Activated T-cell treated with anti-CD3 and anti-CD28 coated beads, Interleukin-2, amount 50 U/mL, for 24 hours (primary cell): ENCODE measurements at regions not wholly inside any gene's neighbourhood (a gene's known extent, or its start where the extent isn't known, plus 50 kb on each side); places are given as distances from the start of the nearest gene placed in this dataset.

ENCODE experiments used
- DNase-seq: peaks from one replicate; pipeline ENCODE4 v3.0.0-alpha.2; 2020
- H3K27ac Mint-ChIP-seq: 2 replicates; pipeline ENCODE4 v1.8.0; 2020; ENCODE audit warnings: mild to moderate bottlenecking, mixed read lengths
- H3K27me3 Mint-ChIP-seq: 2 replicates; pipeline ENCODE4 v1.8.0; 2020; ENCODE audit warnings: mixed read lengths
- H3K36me3 Mint-ChIP-seq: 2 replicates; pipeline ENCODE4 v1.8.0; 2020; ENCODE audit warnings: low read depth, mixed read lengths
- H3K4me1 Mint-ChIP-seq: 2 replicates; pipeline ENCODE4 v1.8.0; 2020; ENCODE audit warnings: low read depth, mixed read lengths
- H3K4me3 Mint-ChIP-seq: 2 replicates; pipeline ENCODE4 v1.8.0; 2020; ENCODE audit warnings: mild to moderate bottlenecking, moderate library complexity, mixed read lengths
- H3K9me3 Mint-ChIP-seq: 2 replicates; pipeline ENCODE4 v1.8.0; 2020; ENCODE audit warnings: mixed read lengths

DNA sequence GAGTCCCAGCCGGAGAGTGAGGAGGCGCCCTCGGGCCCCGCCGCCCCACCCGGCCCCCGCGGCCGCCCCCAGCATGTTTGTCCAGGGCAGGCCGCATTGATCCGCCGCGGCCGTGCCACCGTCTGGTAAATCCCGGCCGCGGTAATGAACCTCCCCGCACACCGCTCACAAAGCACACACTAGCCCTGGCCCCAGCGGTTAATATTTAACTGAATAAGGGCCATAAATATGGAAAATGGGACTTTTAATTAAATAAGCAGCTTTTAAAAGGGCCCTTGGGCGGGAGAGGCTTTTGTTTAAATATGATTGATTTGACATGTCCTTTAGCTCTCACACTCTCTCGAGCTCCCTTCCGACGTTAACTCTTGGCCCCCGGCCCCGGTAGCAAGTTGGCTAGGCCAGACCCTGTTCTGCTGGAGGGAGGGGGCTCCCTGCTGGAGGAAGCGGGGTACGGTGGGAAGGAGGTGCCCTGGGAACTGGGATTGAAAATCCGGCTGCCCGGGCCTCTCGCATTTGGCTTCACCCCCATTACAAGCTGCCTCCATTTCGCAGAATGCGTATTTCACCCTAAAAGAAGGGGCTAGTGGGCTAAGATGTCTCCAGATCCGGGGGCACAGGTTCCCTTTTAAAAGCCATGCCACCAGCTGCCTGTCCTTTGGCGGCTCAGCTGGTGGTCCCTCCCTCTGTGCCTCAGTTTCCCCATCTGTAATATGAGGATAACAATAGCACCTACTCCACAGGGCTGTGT lies 199.8 kb downstream of the RBM19 start:
- Mint-ChIP-seq H3K27me3 (peaks cover 33% of the 10 kb centered on the region), H3K27ac (no peak overlapping the region), H3K4me3 (no peak overlapping the region), H3K4me1 (no peaks in the 10 kb centered on the region), H3K9me3 (no peaks in the 10 kb centered on the region), H3K36me3 (no peaks in the 10 kb centered on the region)
- DNase-seq, result no peak

DNA sequence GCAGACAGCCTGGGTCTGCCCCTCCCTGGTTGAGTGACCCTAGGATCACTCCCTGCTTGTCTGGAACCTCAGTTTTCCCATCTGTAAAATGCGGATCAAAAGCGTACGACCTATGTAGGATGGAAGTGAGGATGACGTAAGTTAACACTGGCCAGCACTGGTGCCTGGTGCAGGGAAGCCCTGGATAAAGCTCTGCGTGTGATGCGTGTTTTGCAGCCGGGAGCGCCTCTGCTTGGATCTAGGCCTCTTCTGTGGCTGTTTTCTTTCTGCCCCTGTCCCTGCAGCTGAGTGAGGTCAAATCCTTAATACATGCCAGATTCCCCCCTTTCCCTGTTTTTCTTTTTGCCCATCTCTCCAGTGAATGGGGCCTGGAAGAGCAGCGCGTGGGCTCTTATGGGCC lies 201.5 kb downstream of the RBM19 start:
- no peak for DNase-seq
- Mint-ChIP-seq H3K9me3 (no peaks in the 10 kb centered on the region), H3K4me3 (no peak overlapping the region), H3K27me3 (peaks cover 36% of the 10 kb centered on the region), H3K4me1 (no peaks in the 10 kb centered on the region), H3K27ac (no peak overlapping the region), H3K36me3 (no peaks in the 10 kb centered on the region)

DNA sequence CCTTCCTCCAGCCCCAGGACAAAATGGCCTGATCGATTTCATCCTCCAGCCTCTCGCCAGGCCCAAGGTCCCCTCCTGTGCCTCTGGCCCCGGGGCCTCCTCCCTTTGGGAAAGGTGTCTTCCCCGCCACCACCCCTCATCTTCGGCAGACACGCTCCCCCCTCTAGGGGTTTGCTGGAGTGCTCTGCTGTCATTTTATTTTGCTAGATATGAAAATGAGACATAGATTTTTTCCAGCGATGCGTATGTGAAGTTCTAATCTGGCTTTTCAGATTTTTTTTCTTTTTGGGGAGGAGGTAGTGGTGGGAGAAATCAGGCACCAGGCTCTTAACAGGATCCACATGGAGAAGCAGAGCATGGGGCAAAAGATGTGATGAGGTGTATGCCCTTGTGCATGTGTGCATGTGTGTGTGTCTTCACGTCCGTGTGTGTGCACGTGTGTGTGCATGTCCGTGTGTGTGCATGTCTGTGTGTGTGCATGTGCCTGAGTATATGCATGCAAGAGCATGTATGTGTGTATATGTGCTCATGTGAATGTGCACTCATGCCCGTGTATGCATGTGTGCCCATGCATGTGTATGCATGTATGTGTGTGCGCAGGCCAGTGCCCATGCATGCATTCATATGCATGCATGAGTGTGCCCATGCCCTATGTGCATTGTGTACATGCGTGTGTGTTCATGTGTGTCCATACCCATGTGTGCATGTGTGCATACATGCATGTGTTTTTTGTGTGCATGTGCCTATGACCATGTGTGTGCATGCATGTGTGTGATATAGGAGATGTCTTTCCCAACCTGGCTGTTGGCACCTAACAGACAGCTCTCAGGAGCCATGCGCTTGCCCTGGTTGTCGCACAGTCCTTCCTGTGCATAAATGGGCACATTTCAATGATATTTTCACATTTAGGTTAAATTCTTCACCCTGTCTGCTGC lies 203.0 kb downstream of the RBM19 start:
- Mint-ChIP-seq H3K27me3 (peaks cover 36% of the 10 kb centered on the region), H3K27ac (no peak overlapping the region), H3K4me1 (no peaks in the 10 kb centered on the region), H3K9me3 (no peaks in the 10 kb centered on the region), H3K4me3 (no peak overlapping the region), H3K36me3 (no peaks in the 10 kb centered on the region)
- DNase-seq, result no peak

DNA sequence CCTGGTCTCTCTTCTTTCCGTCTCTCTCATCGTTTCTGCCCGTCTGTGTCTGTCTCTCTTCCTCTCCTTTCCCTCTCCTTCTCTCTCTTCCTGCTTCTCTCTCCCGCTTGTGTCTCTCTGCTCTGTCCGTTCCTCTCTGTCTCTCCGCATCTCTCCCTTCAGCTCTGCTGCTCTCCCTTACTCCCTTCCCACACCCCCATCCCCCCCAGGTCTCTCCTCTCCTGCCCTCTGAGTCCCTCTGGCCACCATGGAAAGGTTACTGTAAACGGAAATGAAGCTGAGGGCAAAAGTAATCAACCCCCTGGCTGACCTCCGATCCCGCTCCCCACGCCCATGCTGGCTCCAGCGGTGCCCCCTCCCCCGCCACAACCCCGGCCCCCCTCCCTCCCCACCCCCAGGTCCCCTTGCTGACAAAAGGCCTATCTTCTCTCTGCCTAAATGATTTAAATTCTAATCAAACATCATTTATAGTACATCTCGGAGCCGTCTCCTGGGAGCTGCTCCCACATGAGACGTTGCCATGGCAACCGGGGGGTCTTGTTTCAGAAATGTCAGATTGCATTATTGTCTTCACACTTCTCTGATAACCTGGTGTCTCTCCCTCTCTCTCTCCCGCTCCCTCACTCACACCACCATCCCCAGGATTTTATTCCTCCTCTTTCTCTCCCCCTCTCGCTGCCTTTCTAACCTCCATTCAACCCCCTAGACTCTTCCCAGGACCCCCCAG lies 203.8 kb downstream of the RBM19 start:
- Mint-ChIP-seq H3K4me1 (no peaks in the 10 kb centered on the region), H3K27ac (no peak overlapping the region), H3K27me3 (peaks cover 34% of the 10 kb centered on the region), H3K36me3 (no peaks in the 10 kb centered on the region), H3K4me3 (no peak overlapping the region), H3K9me3 (no peaks in the 10 kb centered on the region)
- no peak for DNase-seq

DNA sequence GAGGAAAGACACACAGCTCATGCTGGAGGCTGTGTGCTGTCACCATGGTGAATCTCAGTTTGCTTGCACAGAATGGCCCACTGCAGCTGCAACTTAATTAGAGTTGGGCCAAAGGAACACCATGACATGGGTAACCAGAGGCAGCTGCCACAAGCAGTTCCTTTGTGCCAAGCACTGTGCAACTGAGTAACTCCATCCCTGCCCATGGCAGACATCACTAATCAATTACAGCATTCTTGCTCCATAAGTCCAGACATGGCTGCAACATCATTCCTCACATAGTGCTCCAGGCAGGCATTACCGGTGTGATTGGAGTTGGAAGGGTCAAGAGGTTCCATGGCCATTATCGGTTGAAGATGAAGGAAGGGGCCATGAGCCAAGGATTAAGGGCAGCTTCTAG lies 207.0 kb downstream of the RBM19 start:
- no peaks in the 10 kb centered on the region for H3K36me3 Mint-ChIP-seq
- H3K4me1 Mint-ChIP-seq, result no peaks in the 10 kb centered on the region

DNA sequence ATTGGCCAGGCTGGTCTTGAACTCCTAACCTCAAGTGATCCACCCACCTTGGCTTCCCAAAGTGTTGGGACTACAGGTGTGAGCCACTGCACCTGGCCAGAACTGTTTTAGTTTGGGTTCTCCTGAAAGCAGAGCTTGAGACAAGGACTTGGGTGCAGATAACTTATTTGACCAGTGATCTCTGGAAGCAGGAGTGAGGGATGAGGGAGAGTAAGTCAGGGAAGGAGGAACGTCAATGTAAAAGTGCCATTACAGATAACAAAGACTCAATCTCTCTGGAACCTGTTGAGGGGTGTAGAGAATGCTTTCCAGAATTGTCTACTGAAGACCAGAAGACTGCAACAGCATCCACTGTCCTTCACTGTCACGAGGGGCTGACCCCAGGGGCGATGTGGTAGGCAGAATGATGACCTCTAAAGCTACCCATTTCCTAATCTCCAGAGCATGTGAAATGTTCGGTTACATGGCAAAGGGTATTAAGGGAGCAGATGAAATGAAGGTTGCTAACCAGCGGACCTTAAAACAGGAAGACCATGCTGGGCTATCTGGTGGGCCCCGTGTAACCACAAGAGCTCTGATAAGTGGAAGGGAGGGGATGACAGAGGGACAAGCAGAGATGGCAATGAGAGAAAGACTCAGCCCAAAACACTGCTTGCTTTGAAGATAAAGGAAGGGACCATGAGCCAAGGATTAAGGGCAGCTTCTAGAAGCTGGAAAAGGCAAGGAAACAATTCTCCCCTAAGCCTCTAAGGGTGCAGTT lies 207.8 kb downstream of the RBM19 start:
- Mint-ChIP-seq H3K27ac (no peak overlapping the region), H3K27me3 (peaks cover 35% of the 10 kb centered on the region), H3K4me1 (no peaks in the 10 kb centered on the region), H3K36me3 (no peaks in the 10 kb centered on the region), H3K4me3 (no peak overlapping the region), H3K9me3 (no peaks in the 10 kb centered on the region)
- DNase-seq, result no peak

More for the DNA sequence above, 207.0 kb downstream of the RBM19 start:
- DNase-seq, result no peak
- Mint-ChIP-seq H3K27me3 (peaks cover 38% of the 10 kb centered on the region), H3K9me3 (no peaks in the 10 kb centered on the region), H3K4me3 (no peak overlapping the region), H3K27ac (no peak overlapping the region)

DNA sequence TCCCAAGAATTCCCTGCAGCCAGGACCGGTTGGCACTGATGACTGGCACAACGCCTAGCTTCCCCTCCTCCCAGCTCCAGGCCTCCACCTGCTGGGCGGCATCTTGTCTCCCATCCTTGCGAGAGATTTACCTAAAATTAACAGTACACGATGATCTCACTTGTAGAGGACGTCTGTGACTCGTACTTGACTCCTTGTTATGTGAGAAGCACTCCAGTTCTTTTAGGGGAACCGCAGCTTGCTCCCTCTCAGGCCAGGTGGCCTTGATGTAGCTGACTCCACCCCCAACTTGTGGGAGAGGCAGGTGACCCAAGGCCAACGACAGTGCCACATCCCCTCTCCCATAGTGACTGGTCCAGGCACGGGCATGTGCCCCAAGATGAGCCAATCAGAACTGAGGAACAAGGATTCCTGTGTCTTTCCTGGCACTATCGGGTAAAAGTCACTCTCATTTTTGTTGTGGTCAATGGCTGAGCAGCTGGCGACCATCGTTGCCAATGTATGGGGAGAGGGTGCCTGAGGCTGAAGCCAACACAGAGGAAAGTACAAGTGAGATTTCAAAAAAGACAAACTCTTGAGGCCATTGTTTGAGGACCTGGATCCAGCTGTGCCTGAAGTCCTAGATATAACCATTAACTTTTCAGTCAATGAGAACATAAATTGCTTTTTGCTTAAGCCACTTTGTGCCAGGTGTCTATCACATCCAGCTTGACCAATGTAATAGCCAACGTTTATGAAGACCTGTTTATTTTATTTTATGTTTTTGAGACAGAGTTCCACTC lies 208.7 kb downstream of the RBM19 start:
- Mint-ChIP-seq H3K27ac (no peak overlapping the region), H3K4me1 (no peaks in the 10 kb centered on the region), H3K9me3 (no peaks in the 10 kb centered on the region), H3K36me3 (no peaks in the 10 kb centered on the region), H3K27me3 (peaks cover 30% of the 10 kb centered on the region), H3K4me3 (no peak overlapping the region)
- DNase-seq, result no peak

DNA sequence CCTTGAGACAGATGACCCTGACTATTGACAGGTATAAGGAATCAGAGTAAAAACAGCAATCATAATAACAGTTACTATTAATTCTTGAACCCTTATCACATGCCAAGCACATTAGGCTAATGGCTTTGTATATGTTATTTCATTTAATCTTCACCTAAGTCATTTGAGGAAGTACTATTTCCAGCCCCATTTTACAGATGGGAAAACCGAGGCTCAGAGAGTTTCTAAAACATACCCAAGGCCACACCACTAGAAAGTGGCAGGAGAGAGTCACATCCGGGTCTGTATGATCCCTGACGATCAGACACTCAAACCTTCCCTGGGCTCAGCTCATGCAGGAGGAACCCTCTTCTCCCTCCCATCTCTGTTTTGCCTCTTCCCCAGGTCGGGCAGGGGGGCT lies 209.5 kb downstream of the RBM19 start:
- Mint-ChIP-seq H3K36me3 (no peaks in the 10 kb centered on the region), H3K9me3 (no peaks in the 10 kb centered on the region), H3K4me1 (no peaks in the 10 kb centered on the region), H3K27ac (no peak overlapping the region), H3K27me3 (peaks cover 30% of the 10 kb centered on the region), H3K4me3 (no peak overlapping the region)
- DNase-seq, result no peak

DNA sequence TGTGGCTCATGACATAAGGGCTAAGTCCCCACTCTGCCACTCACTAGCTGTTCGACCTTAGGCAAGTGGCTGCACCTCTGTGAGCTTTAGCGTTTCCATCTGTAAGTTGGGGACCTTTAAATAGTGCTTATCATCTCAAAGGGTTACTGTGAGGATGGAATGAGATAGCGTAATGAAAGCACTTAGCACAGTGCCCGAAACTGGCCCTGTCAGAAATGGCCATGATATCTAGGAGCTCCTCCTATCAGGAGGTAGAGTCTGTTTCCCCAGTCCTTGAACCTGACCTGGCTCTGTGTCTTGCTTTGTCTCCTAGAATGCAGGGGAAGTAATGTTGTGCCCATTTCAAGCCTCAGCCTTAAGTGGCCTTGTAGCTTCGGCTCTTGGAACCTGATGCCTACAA lies 211.0 kb downstream of the RBM19 start:
- no peak overlapping the region for H3K4me3 Mint-ChIP-seq

DNA sequence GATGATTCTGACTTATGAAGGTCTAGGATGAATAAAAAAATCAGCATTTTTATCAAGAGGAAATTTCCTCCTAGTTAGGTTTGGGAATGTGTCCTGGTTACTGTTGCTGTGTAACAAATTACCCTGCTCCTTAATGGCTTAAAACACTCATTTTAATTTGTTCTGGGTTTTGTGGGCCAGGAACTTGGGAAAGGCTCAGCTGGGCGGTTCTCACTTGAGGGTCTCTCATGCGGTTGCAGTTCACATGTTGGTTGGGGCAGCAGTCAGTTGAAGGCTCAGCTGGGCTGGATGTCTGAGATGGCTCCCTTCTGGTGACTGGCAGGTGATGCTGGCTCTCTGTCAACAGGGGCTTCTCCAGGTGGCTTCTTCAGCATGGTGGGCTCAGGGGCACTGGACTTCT lies 214.6 kb downstream of the RBM19 start:
- no peak for DNase-seq
- H3K27me3 Mint-ChIP-seq, result peaks cover 23% of the 10 kb centered on the region
- H3K4me1 Mint-ChIP-seq, result no peaks in the 10 kb centered on the region
- H3K4me3 Mint-ChIP-seq, result no peak overlapping the region
- no peaks in the 10 kb centered on the region for H3K36me3 Mint-ChIP-seq
- H3K9me3 Mint-ChIP-seq, result no peaks in the 10 kb centered on the region
- H3K27ac Mint-ChIP-seq, result no peak overlapping the region

More for the DNA sequence above, 211.0 kb downstream of the RBM19 start:
- no peak overlapping the region for H3K27ac Mint-ChIP-seq
- H3K36me3 Mint-ChIP-seq, result no peaks in the 10 kb centered on the region
- DNase-seq, result no peak
- H3K4me1 Mint-ChIP-seq, result no peaks in the 10 kb centered on the region
- no peaks in the 10 kb centered on the region for H3K9me3 Mint-ChIP-seq
- peaks cover 25% of the 10 kb centered on the region for H3K27me3 Mint-ChIP-seq

DNA sequence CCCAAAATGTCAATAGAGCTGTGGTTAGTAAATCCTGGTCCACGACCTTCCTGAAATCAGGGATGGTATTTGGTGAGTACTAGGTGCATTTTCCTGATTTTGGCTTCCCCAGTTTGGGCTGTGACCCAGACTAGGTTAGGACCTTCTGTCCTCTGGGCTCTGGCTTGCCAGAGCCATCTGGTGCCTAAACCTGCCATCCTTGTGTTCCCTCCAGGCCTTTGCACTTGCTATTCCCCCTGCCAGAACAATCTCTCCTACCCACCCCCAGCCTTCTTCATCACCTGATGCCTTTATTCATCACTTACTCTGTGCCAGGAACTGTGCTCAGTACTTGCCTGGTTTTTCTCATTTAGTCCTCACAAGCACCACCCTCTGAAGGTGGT lies 216.7 kb downstream of the RBM19 start:
- H3K27ac Mint-ChIP-seq, result no peak overlapping the region
- H3K36me3 Mint-ChIP-seq, result no peaks in the 10 kb centered on the region
- H3K27me3 Mint-ChIP-seq, result peaks cover 34% of the 10 kb centered on the region
- H3K4me1 Mint-ChIP-seq, result no peaks in the 10 kb centered on the region
- no peak overlapping the region for H3K4me3 Mint-ChIP-seq
- no peaks in the 10 kb centered on the region for H3K9me3 Mint-ChIP-seq
- no peak for DNase-seq

DNA sequence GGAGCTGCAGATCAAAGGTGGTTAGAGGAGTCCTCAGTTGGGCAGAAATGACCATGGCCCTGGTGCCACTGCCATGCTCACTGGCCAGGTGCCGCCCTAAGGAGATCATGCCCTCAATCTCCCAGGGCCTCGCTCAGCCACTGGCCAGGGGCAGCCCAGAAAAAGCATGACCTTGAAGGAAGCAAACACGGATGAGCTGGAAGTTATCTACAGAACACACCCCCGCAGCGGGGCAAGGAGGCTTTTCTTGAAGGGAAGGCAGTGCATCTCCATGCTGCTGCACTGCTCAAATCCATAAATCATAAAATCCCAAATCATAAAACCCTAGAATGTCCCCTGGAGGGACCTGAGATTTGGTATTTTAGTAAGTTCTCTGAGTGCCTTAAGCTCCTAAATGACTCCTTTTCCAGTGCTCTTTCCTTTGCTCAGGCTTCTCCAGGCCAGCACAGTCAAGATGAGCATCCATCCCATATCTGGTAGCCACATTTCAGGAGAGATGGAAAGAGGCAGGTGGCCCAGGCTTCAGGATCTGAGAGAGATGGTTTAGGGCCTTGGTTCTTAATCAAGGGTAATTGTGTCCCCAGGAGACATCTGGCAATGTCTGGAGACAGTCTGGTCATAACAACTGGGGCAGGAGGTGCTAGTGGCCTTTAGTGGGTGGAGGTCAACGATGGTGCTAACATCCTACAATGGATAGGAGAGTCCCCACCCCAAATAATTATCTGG lies 217.3 kb downstream of the RBM19 start:
- Mint-ChIP-seq H3K4me3 (no peak overlapping the region), H3K36me3 (no peaks in the 10 kb centered on the region), H3K27me3 (peaks cover 31% of the 10 kb centered on the region), H3K9me3 (no peaks in the 10 kb centered on the region), H3K4me1 (no peaks in the 10 kb centered on the region), H3K27ac (no peak overlapping the region)
- no peak for DNase-seq

DNA sequence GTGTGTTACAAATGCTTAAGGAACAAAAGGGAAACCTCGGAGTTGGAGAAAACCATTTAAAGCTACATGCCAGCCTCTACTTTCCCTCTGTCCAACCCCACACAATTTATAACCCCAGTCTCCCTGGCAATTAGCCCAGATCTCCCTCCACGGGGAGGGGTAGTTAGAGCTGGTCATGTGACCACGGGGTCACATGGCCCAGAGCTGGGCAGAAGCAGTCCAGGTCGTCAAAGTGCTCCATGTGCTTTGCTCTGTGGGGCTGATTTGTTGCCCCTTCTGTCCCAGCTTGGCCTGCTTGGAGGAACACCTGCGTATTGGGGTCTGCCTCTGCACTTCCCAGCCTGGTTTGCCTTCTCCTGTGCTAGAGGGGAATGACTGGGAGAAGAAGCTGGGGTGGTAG lies 219.1 kb downstream of the RBM19 start:
- Mint-ChIP-seq H3K4me3 (no peak overlapping the region), H3K36me3 (no peaks in the 10 kb centered on the region), H3K27ac (no peak overlapping the region), H3K9me3 (no peaks in the 10 kb centered on the region), H3K27me3 (peaks cover 32% of the 10 kb centered on the region), H3K4me1 (no peaks in the 10 kb centered on the region)
- DNase-seq, result no peak
